ENCODE measurements at regions not wholly inside any gene's neighbourhood (a gene's known extent, or its start where the extent isn't known, plus 50 kb on each side); places are given as distances from the start of the nearest gene placed in this dataset.

DNA sequence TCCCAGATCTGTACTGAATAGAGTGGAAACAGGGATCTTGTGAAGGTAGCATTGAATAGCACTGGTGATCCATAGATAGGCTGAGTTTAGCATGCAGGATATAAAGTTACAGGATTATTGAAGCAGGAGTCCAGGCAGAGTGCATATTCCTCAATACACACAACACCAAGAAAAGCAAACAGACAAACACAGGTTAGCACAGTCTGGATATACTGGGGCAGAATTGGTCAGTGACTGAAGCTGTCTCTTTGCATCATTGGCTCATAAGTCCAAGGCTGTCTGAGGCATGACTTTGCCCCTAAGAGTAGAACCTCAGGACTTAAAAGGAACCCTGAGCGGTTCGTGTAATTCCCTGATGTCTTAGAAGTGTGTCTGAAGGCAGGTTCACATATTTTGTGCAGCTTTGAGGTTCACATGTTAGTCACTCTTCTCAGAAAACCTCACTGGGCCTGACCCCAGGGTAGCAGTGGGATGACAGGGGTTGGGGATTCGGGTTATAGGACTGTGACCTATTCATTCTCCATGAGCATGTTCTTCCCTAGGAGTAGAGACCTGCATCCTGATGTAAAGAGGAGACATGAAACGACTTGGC is 134.6 kb downstream of the AASDH start (continued):
- no peak for TF ChIP-seq ZHX1 (CRISPR knock-in tag; IDR thresholded peaks at IDR 0.05; ENCODE audit: low read depth)
- TF ChIP-seq, protein P1, sequence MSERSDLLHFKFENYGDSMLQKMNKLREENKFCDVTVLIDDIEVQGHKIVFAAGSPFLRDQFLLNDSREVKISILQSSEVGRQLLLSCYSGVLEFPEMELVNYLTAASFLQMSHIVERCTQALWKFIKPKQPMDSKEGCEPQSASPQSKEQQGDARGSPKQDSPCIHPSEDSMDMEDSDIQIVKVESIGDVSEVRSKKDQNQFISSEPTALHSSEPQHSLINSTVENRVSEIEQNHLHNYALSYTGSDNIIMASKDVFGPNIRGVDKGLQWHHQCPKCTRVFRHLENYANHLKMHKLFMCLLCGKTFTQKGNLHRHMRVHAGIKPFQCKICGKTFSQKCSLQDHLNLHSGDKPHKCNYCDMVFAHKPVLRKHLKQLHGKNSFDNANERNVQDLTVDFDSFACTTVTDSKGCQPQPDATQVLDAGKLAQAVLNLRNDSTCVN (CRISPR knock-in tag; IDR thresholded peaks at IDR 0.05; ENCODE audit: borderline replicate concordance), result no peak
- TF ChIP-seq HNRNPK (IDR thresholded peaks at IDR 0.05; ENCODE audit: low read depth, low read length, poor library complexity, severe bottlenecking), result no peak
- TF ChIP-seq RXRB (CRISPR knock-in tag; IDR thresholded peaks at IDR 0.05; ENCODE audit: borderline replicate concordance), result no peak
- no peak for TF ChIP-seq ZSCAN29 (CRISPR knock-in tag; conservative IDR thresholded peaks at IDR 0.05)
- no peak for TF ChIP-seq ZNF512 (CRISPR knock-in tag; IDR thresholded peaks at IDR 0.05)
- no peak for TF ChIP-seq ZFP36L2 (CRISPR knock-in tag; IDR thresholded peaks at IDR 0.05)
- TF ChIP-seq TBP (CRISPR knock-in tag; IDR thresholded peaks at IDR 0.05), result no peak
- TF ChIP-seq ZNF230 (CRISPR knock-in tag; IDR thresholded peaks at IDR 0.05), result no peak
- 0 out of 2 replicates have a peak, but pooled peaks have one; percentile 20 for TF ChIP-seq RARA (CRISPR knock-in tag; IDR thresholded peaks at IDR 0.05)
- TF ChIP-seq SETDB1 (CRISPR knock-in tag; IDR thresholded peaks at IDR 0.05; ENCODE audit: borderline replicate concordance), result no peak
- TF ChIP-seq ZSCAN31 (CRISPR knock-in tag; IDR thresholded peaks at IDR 0.05; ENCODE audit: low read depth), result no peak
- TF ChIP-seq ZNF24 (IDR thresholded peaks at IDR 0.05), result no peak
- no peak for TF ChIP-seq XRCC5 (optimal IDR thresholded peaks at IDR 0.05; ENCODE audit: low read length)
- no peak for TF ChIP-seq MED13 (CRISPR knock-in tag; IDR thresholded peaks at IDR 0.05)
- TF ChIP-seq MYC (CRISPR knock-in tag; IDR thresholded peaks at IDR 0.05; ENCODE audit: borderline replicate concordance), result no peak

All from HepG2 (cell line).